ENCODE measurements at regions not wholly inside any gene's neighbourhood (a gene's known extent, or its start where the extent isn't known, plus 50 kb on each side); places are given as distances from the start of the nearest gene placed in this dataset.

DNA sequence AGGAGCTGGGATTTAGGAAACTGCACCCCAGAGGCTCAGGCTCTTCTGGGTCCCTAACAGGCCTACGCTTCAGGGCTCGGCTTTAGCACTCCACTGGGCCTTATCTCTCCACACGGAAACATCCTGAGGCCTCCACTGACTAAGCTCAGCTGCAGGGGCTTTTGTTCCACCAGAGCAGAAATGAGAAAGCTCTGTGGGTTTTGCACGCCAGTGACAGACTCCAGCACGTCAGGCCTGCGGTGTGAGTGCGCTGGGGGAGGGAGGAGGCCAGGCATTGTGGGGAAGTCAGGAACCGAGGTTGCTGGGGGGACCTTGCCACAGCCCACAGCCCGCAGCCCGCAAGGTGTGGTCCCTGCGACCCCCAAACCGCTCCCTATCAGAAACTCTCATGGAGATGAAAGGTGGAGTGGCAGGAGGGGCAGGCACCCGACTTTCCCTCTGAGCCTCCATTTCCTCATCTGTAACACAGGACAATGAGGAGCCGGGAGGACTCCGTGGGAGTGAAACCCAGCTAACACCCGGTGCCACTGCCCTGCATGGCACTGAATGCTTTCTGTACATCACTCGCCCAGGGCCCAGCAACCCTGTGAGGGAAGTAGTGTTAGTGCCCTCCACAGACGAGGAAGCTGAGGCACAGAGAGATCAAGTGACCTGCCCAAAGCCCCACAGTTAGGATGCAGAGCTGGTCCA lies 106.5 kb downstream of the TPRA1 start:
- no peak for DNase-seq

DNA sequence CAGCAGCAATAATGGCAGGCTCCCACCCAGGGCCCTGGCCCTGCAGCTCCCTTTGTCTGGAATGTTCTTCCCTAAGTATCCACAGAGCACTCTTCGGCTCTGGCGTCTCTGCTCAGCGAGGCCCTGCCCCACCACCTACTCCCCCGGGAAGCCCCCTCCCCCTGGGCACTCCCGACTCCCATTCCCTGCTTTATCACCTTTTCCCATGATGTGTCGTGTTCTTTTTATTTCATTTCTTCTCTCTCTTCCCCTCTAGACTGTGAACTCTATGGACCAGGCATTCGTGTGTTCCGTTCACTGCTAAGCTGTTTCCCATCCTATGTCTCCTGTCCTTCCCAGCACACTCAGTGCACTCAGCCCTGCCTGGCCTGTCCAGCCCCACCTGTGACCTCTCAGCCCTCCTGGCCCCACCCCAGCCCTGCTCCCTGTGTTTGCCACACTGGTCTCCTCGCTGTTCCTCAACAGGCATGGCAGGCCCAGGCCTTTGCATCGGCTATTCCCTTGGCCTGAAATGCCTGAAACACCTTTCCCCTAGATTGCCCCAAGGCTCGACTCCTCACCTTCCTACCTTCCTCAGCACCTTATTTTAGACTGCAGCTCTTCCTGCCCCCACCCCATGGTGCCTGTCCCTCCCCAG lies 107.4 kb downstream of the TPRA1 start:
- DNase-seq: no peak

DNA sequence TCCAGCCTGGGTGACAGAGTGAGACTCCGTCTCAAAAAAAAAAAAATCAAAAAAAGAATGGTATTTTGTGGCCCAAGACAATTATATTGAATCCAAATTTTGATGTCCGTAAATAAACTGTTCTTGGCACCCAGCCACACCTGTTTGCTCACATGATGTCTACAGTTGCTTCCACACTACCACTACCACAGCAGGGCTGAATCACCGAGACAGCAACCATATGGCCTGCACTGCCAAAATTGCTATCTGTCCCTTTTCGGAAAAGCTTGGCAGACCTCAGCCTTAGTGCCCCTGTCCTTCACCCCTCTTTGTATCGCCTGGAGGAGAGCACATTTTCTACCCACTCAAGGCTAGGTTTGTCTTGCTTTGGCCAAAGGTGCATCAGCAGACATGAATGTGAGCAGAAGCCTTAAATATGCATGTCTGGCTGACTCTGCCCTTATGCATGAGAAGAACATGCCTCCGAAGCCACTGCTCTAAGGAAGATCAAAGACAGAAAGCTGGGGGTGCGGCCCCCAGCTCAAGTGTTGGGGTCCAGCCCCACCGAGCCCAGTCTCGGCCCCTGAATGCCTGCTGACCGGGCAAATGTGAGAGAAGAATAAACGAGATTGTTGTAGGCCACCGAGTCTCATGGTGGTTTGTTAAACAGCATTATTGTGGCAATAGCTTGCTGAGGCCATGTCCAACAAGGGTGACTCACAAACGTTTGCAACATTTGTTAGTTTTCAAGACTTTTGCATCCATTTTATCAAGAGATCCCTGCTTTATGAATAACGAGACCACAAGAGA lies 108.1 kb downstream of the TPRA1 start:
- no peak for DNase-seq

GRCh38 chr3:127480196-127480954 lies 110.2 kb downstream of the TPRA1 start:
- DNase-seq: no peak

DNA sequence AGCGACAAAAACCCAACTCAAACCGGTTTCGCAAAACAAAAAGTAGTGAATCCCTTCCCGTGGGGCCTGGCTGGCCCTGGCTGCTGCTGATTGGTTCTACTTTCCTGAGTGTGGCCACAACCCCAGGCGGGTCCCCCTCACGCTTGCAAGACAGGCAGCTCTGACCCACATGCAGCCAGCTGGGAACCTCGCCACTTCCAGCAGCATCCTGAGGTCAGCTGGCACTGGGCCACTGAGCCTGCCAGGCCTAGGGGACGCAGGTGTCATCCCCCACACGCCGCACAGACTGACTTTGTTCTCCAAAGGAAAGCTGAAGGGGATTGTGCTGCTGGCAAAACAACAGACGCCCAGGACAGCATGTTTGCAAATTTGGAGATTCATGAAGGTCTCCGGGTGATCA lies 111.1 kb downstream of the TPRA1 start:
- no peak for DNase-seq

DNA sequence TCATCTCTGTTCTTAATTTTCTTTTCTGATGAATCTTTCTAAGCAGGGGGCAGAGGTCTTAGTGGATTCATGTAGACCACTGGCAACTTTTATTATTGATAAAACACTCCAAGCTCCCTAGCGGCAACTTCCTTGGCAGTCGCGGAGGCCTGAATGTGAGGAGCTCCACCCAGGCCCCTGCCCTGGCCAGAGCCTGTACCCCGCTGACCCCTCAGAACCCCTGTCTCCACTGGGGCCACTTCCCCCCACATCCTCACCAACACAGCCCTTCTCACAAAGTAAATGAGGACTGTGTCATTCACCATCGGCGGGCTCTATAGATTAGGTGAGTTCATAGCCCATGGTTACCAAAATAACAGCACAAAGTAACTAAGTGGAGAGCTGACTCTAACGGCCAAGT lies 111.6 kb downstream of the TPRA1 start:
- no peak for DNase-seq

DNA sequence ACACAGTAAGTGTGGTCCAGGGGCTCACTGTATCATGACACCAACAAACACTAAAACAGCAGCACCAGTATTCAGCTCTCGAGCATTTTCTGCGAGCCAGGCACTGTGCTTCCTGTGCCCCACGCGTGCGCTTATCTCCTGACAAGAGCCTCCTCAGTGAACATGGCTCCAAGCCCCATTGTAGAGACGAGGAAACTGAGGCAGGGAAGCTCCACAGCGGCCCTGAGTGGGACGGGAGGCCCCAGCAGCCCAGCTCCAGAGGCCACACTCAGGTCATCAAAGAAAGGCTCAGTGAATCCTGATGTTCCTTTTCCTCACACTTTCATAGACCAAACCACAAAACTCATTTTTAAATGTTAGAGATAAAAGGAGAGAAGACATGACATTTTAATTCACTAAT lies 113.1 kb downstream of the TPRA1 start:
- DNase-seq: no peak

DNA sequence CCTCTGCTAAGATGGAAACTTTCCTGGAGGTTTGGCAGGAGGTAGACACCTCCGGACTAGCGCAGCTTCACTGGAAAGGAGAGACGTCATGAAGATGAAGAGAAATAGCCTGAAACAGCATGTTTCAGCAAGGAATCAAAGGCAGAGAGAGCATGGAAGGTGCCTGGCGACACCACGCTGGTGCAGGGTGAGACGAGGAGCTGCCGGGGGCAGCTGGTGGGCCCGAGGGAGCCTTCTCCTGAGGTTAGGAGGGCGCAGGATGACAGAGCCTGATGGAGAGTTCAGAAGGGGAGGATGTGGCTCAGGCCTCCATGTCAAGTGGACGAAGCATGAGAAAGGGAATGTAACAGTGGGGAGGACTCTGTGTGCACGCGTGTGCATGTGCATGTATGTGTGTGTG lies 113.6 kb downstream of the TPRA1 start:
- no peak for DNase-seq

GRCh38 chr3:127475975-127476705 lies 114.4 kb downstream of the TPRA1 start:
- peak; percentile 10 for DNase-seq

DNA sequence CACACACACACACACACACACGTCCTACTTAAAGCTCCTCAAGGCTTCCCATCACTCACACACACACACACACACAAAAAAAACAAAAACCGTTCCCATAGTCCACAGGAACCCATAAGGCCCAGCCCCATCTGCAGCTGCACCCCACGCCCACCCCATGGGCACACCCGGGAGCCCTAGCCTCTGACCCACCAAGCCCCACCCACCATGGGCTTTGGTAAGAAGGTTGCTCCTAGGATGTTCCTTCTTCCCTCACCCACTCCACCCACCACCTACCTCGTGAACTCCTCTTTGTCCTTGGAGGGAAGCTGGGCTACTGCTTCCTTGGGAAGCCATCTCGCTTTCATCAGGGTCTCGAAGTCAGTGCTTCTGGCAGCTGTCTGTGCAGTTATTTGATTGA lies 115.1 kb downstream of the TPRA1 start:
- peak; percentile 4 for DNase-seq

DNA sequence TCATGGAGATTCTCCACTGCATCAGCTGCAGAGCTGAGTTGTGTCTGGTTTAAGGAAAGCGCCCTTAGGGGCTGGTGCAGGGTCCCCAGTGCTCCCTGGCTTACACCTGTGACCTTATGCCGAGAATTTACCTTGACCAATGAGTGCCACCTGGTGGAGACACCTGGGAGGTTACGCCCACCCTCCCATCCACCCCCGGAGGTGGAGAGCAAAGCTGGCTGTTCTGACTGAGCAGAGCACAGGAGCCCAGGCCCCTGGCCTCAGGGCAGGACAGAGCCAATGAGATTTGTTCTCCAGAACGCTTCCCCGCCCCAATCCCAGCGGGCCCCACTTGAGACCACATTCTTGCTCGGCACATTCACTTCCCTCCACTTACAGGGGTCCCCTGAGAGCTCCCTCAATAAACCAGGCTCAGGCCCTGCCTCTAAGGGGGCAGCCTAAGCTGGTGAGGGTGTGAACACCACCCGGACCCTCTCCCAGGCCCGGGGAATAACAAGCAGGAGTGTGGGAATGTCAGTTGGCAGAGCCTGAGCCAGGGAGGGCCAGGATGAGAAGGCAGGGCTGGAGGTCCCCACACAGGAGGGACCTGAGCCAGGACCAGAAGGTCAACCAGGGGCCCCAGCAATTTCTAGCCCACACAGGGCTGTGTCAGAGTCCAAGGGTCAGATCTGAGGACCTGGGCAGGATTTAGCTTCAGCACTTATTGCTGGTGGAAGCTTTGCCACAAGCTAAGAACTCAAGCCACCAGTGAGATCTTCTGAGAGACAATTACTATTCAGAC lies 117.1 kb downstream of the TPRA1 start:
- DNase-seq: no peak

DNA sequence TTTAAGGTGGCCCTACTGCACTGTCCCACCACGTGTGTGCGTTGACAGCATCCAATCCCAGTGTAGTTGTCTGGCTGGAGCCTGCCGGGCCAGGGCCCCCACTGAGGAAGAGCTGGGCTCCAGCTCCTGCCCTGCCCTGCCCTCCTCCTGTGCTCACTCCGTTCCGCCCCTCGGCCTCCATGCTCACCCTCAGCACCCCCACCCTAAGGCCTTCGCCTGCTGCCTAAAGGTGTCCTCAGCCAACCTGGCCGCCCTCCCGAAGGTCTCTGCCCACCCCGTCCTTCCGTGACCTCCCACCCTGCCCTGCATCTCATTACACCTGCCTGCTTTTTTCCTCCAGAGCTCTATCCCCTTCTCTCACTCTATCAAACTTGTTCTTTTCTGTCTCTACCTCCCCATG lies 118.0 kb downstream of the TPRA1 start:
- DNase-seq: no peak

DNA sequence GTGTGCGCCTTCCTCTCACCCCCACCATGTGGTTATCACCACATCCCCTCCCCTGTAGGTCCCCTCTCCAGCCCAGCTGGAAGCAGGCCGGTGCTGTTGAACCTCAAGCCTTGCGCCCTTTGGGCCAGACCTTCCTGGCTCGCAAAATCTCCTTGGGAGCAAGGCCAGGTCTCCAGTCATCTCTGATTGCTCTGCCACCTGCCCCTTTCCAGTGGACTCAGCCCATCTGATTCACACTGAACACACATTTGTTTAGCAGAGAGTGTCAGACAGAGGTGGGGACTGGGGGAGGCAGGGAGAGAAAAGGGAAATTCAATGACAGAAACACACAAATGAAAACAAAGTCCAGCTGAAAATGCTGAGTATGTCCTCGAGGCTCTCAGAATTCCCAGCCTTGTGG lies 119.4 kb downstream of the TPRA1 start:
- DNase-seq: no peak

DNA sequence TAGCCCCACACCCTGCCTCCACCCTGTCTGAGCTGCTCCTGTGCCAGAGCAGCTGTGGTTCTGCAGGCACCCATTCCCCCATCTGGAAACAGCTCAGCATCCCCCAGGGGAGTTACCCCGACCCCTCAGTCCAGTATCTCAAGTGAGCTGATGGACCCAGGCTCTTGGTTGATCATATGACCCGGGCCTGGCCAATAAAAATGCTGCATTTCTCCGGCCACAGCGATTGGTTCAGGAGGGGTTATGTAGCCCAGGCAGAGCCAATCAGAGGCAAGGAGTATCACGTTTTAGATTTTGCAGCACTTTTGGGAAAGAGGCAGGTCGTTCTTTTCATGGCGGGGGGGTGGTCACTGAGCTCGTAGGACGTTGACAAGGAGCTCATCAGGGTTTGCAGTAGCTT lies 120.8 kb downstream of the TPRA1 start:
- no peak for DNase-seq

- no peak for DNase-seq
These were observed 123.1 kb downstream of the TPRA1 start for GRCh38 chr3:127467391-127467790.

- no peak for DNase-seq
These were observed 125.9 kb downstream of the TPRA1 start for GRCh38 chr3:127464642-127465041.

- no peak for DNase-seq
These were observed 128.3 kb downstream of the TPRA1 start for GRCh38 chr3:127462111-127462655.

- DNase-seq: no peak
These were observed 129.1 kb downstream of the TPRA1 start for GRCh38 chr3:127461286-127461910.

DNA sequence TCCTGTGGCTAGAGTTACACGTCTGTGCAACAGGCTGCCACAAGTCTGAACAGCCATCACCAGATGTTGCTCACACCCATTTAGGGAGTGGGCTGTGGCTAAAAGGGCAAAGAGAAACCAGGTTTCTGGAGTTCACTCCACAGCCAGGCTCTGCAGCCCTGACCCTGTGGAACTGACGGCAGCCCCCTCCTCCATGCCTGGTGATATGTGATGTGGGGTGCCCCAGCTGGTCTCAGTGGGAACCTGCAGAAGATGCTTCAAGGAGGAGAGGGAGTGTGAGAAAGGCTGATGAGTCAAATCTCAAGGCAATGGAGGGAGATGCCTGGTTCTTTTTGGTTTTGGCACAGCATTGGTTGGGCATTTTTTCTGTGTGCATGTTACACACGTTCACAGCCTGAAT lies 130.6 kb downstream of the TPRA1 start:
- DNase-seq: no peak

DNA sequence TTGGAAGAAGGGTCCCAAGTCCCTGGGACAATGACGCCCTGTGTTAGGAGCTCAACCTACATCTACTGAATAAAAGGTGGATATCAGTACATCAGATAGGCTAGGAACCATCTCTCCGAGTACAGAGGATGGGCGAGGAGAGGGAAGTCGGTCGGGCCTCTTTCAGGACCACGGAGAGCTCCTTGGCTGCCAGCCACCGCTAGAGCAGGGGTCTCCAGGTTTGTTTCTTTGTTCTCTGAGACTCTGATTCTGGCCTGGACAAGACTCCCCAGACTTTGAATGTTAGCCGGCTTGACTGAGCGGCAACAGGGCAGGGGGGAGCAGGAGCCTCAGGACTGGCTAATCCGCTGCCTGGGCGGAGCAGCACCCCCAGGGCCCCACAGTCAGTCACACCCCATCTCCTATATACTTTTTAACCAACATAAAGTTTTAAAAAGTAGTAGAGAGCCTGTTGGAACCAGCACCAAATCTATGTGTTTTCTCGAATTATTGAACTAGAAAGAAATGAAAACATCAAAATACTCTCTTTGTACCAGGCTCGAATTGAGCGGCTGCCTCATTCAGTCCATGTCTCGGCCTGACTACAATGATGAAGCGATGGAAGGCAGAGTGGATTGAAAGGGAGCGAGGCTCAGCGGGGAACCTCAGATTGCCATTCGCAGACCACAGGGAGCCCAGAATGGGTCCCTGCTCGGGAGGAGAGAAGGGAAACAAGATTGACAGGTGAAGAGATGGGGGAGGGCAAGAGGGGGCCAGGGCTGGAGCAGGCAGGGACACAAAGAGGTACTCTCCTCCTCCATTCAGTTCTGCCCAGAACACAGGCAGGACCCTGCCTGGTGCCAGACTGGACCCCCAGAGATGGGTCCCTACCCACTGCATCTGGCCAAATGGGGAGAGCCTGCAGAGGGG lies 131.6 kb downstream of the TPRA1 start:
- no peak for DNase-seq

Measured in inflammatory macrophage treated with lipopolysaccharide for 4 hours (primary cell).